Left lung (tissue), 4 donors: ENCODE measurements at regions not wholly inside any gene's neighbourhood (a gene's known extent, or its start where the extent isn't known, plus 50 kb on each side); places are given as distances from the start of the nearest gene placed in this dataset.

Experiments
- ATAC-seq: fragments of 200-7000 bp; cut with Tn5 transposase; one replicate; pipeline ENCODE4 v1.9.1; 2020; ENCODE audit warnings: moderate library complexity
- DNase-seq, 4 donors: peaks; one replicate each; pipeline ENCODE4 v3.0.0-alpha.2; 2013 to 2020
- H3K27ac ChIP-seq, 2 donors: fragments of 200-600 bp; sonication (generic) in 1 of 2; one replicate each; pipeline versions ENCODE4 v1.5.0 to v1.8.0; 2020 to 2021
- H3K27me3 ChIP-seq, 2 donors: fragments of 200-600 bp; sonication (generic) in 1 of 2; one replicate each; pipeline versions ENCODE4 v1.5.0 to v1.8.0; 2020 to 2021
- H3K36me3 ChIP-seq, 2 donors: fragments of 200-600 bp; sonication (generic) in 1 of 2; one replicate each; pipeline versions ENCODE4 v1.5.0 to v1.8.0; 2020 to 2021
- H3K4me1 ChIP-seq, 2 donors: fragments of 200-600 bp; one replicate each; pipeline ENCODE4 v1.8.0; 2021
- H3K4me3 ChIP-seq, 2 donors: fragments of 200-600 bp; sonication (generic) in 1 of 2; one replicate each; pipeline versions ENCODE4 v1.5.0 to v1.8.0; 2020 to 2021; ENCODE audit warnings: mild to moderate bottlenecking in 1 of 2
- H3K9me3 ChIP-seq, 2 donors: fragments of 200-600 bp; sonication (generic) in 1 of 2; one replicate each; pipeline versions ENCODE4 v1.5.0 to v1.8.0; 2020 to 2021
- CTCF ChIP-seq, 2 donors: fragments of 200-600 bp; sonication (generic) in 1 of 2; IDR thresholded peaks; one replicate each; pipeline versions ENCODE4 v1.5.0 to v1.8.0; 2021; ENCODE audit warnings: antibody characterized with exemption in 2 of 2
- intact Hi-C, 2 donors: fragments of 100-400 bp; cut with DNase I; formaldehyde crosslinking; loops; one replicate each; pipeline versions ENCODE4 v1.11.2 to v1.14.2; 2022
- donor health status: DM: no; HTN: yes; CAD: no.
- donor health status: DM: no; HTN: no; CAD: no.

- intact Hi-C loops: no loop called here
These were observed 707.2 kb downstream of the AACS start for GRCh38 chr12:125772403-125772802.

GRCh38 chr12:125773033-125773640 is 707.9 kb downstream of the AACS start:
- Histone ChIP-seq H3K27me3 (no peaks in the 10 kb centered on the region), H3K4me3 (no peak overlapping the region), H3K4me1 (no peaks in the 10 kb centered on the region), H3K27ac (no peak overlapping the region), H3K36me3 (no peaks in the 10 kb centered on the region), H3K9me3 (no peaks in the 10 kb centered on the region)
- ATAC-seq (no peak), DNase-seq (no peak)
- TF ChIP-seq CTCF (IDR thresholded peaks at IDR 0.05): no peak
- intact Hi-C loops: no loop called here

More at GRCh38 chr12:125772403-125772802, 707.2 kb downstream of the AACS start:
- no peak for TF ChIP-seq CTCF (IDR thresholded peaks at IDR 0.05)
- no peaks in the 10 kb centered on the region for H3K4me1 ChIP-seq
- no peak for ATAC-seq
- no peak overlapping the region for H3K27ac ChIP-seq
- no peaks in the 10 kb centered on the region for H3K36me3 ChIP-seq
- no peak overlapping the region for H3K4me3 ChIP-seq
- no peaks in the 10 kb centered on the region for H3K9me3 ChIP-seq
- H3K27me3 ChIP-seq: no peaks in the 10 kb centered on the region
- no peak for DNase-seq

GRCh38 chr12:125775507-125775906 is 710.3 kb downstream of the AACS start:
- DNase-seq (no peak), ATAC-seq (no peak)
- H3K9me3 ChIP-seq: no peaks in the 10 kb centered on the region
- intact Hi-C loops: no loop called here
- no peak overlapping the region for H3K27ac ChIP-seq
- H3K27me3 ChIP-seq: no peaks in the 10 kb centered on the region
- TF ChIP-seq CTCF (IDR thresholded peaks at IDR 0.05): no peak
- no peaks in the 10 kb centered on the region for H3K4me1 ChIP-seq
- H3K4me3 ChIP-seq: no peak overlapping the region
- H3K36me3 ChIP-seq: no peaks in the 10 kb centered on the region

GRCh38 chr12:125776212-125776611 is 711.0 kb downstream of the AACS start:
- no peaks in the 10 kb centered on the region for H3K4me1 ChIP-seq
- ATAC-seq: no peak
- H3K27ac ChIP-seq: no peak overlapping the region
- TF ChIP-seq CTCF (IDR thresholded peaks at IDR 0.05): no peak
- H3K27me3 ChIP-seq: no peaks in the 10 kb centered on the region
- no peak overlapping the region for H3K4me3 ChIP-seq
- H3K36me3 ChIP-seq: no peaks in the 10 kb centered on the region
- DNase-seq: no peak
- H3K9me3 ChIP-seq: no peaks in the 10 kb centered on the region
- intact Hi-C loops: no loop called here

GRCh38 chr12:125786143-125786542 is 720.9 kb downstream of the AACS start:
- DNase-seq (no peak), ATAC-seq (no peak)
- H3K4me3 ChIP-seq: no peak overlapping the region
- no peak for TF ChIP-seq CTCF (IDR thresholded peaks at IDR 0.05)
- no peaks in the 10 kb centered on the region for H3K27me3 ChIP-seq
- intact Hi-C loops: no loop called here
- no peaks in the 10 kb centered on the region for H3K36me3 ChIP-seq
- no peaks in the 10 kb centered on the region for H3K4me1 ChIP-seq
- H3K27ac ChIP-seq: no peak overlapping the region
- peaks cover 0 to 13% of the 10 kb centered on the region in 2 donors for H3K9me3 ChIP-seq
